GM21360 (cell line): ENCODE measurements at regions not wholly inside any gene's neighbourhood (a gene's known extent, or its start where the extent isn't known, plus 50 kb on each side); places are given as distances from the start of the nearest gene placed in this dataset.

Experiments used
- ATAC-seq: cut with Tn5 transposase; IDR thresholded peaks from one replicate; pipeline ENCODE4 v1.9.1; 2021; ENCODE audit warnings: mild to moderate bottlenecking, moderate library complexity; ENCODE audit not compliant: unreplicated experiment

- no peak for ATAC-seq
Measured at GRCh38 chr3:24905266-24905665, 410.6 kb upstream of the THRB start.

GRCh38 chr3:24907106-24907505 lies 412.5 kb upstream of the THRB start:
- ATAC-seq, result no peak

GRCh38 chr3:24911076-24911475 lies 416.4 kb upstream of the THRB start:
- no peak for ATAC-seq

- no peak for ATAC-seq
Measured at GRCh38 chr3:24915639-24916038, 421.0 kb upstream of the THRB start.

GRCh38 chr3:24917908-24918307 lies 423.3 kb upstream of the THRB start:
- ATAC-seq, result no peak

GRCh38 chr3:24923570-24923969 lies 428.9 kb upstream of the THRB start:
- no peak for ATAC-seq

GRCh38 chr3:24929521-24929920 lies 434.9 kb upstream of the THRB start:
- ATAC-seq, result no peak

GRCh38 chr3:24933401-24933800 lies 438.8 kb upstream of the THRB start:
- no peak for ATAC-seq

GRCh38 chr3:24936574-24936973 lies 441.9 kb upstream of the THRB start:
- ATAC-seq, result no peak

GRCh38 chr3:24937228-24937627 lies 442.6 kb upstream of the THRB start:
- no peak for ATAC-seq

GRCh38 chr3:24937780-24938179 lies 443.1 kb upstream of the THRB start:
- no peak for ATAC-seq

GRCh38 chr3:24943961-24944360 lies 449.3 kb upstream of the THRB start:
- no peak for ATAC-seq

- no peak for ATAC-seq
Measured at GRCh38 chr3:24944805-24945520, 450.3 kb upstream of the THRB start.

- ATAC-seq, result no peak
Measured at GRCh38 chr3:24945563-24945962, 450.9 kb upstream of the THRB start.

- ATAC-seq, result no peak
Measured at GRCh38 chr3:24947103-24947502, 452.5 kb upstream of the THRB start.

- no peak for ATAC-seq
Measured at GRCh38 chr3:24951180-24951579, 456.5 kb upstream of the THRB start.

- ATAC-seq, result no peak
Measured at GRCh38 chr3:24952388-24952787, 457.7 kb upstream of the THRB start.

GRCh38 chr3:24953060-24953771 lies 458.6 kb upstream of the THRB start:
- ATAC-seq, result no peak

GRCh38 chr3:24956613-24957012 lies 462.0 kb upstream of the THRB start:
- no peak for ATAC-seq

- ATAC-seq, result no peak
Measured at GRCh38 chr3:24958271-24958670, 463.6 kb upstream of the THRB start.

GRCh38 chr3:24958910-24959447 lies 464.3 kb upstream of the THRB start:
- no peak for ATAC-seq
